AG09309 (cell line): ENCODE measurements at regions not wholly inside any gene's neighbourhood (a gene's known extent, or its start where the extent isn't known, plus 50 kb on each side); places are given as distances from the start of the nearest gene placed in this dataset.

ENCODE experiments used
- DNase-seq: peaks from one replicate; pipeline ENCODE4 v3.0.0-alpha.2; 2010; ENCODE audit warnings: low read depth
- H3K4me3 ChIP-seq: 2 replicates; pipeline ENCODE4 v1.5.1; 2011; ENCODE audit warnings: mild to moderate bottlenecking, low read depth, low read length, moderate library complexity; ENCODE audit not compliant: control insufficient read depth
- TF ChIP-seq, protein P1 (sequence below): IDR thresholded peaks from 2 replicates; pipeline ENCODE4 v1.5.1; 2011; ENCODE audit warnings: mild to moderate bottlenecking, low read depth, low read length, inconsistent platforms; ENCODE audit not compliant: insufficient read depth, control insufficient read depth; ENCODE audit errors: missing control alignments

DNA sequence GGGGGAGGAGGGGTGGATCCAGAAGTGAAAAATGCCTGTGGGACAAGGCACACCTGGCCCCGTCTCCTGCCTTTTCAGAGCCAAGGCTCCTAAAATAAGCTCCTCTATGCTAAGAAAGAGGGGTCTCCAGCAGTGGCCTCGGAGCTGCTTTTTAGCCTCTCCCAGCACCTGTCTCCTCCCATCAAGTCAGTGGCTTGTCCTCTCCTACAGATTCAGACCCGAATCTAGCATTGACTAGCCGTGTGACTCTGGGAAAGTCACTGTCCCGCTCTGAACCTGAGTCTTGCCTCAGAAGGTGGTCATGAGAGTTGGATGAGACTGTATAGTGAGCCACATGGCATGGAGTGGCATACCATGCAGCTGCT is 90.8 kb upstream of the THY1 start:
- H3K4me3 ChIP-seq, result no peak overlapping the region
- DNase-seq, result no peak
- TF ChIP-seq, protein P1, sequence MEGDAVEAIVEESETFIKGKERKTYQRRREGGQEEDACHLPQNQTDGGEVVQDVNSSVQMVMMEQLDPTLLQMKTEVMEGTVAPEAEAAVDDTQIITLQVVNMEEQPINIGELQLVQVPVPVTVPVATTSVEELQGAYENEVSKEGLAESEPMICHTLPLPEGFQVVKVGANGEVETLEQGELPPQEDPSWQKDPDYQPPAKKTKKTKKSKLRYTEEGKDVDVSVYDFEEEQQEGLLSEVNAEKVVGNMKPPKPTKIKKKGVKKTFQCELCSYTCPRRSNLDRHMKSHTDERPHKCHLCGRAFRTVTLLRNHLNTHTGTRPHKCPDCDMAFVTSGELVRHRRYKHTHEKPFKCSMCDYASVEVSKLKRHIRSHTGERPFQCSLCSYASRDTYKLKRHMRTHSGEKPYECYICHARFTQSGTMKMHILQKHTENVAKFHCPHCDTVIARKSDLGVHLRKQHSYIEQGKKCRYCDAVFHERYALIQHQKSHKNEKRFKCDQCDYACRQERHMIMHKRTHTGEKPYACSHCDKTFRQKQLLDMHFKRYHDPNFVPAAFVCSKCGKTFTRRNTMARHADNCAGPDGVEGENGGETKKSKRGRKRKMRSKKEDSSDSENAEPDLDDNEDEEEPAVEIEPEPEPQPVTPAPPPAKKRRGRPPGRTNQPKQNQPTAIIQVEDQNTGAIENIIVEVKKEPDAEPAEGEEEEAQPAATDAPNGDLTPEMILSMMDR, result no peak

DNA sequence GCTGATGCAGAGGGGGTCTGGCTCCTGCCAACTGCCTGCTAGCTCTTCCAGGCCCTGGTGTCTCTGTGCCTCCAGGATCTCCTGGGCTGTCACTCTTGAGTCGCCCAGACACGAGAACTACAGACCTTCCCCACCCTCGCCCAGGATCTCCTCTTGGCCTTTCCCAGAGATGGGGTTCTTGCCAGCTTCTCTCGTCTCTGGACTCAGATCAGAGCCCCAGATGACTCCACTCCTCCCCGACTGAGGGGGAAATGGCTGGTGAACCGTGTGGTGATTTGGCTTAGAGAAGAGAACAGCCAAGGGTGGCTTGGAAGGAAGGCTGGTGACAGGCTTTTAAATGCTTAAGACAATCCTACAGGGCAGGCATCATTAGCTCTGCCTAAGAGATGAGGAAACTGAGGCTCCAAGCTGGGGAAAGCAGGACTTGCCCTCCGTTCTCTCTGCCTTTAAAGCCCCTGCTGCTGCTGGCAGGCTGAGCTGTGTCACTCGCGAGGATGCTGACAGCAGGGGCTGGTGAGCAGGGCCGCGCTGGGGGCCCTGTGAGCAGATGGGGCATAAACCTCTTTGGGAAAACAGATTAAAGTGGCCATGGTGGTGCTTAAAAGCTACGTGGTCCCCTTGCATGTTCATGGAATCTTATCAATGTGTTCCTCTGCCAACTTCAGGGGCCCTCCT is 90.3 kb upstream of the THY1 start:
- TF ChIP-seq, protein P1, result no peak
- H3K4me3 ChIP-seq, result no peak overlapping the region
- no peak for DNase-seq

- H3K4me3 ChIP-seq, result no peak overlapping the region
- no peak for DNase-seq
- TF ChIP-seq, protein P1, result no peak
Observed at GRCh38 chr11:119512369-119512768, 89.4 kb upstream of the THY1 start.

GRCh38 chr11:119511614-119512306 is 88.8 kb upstream of the THY1 start:
- TF ChIP-seq, protein P1, result no peak
- H3K4me3 ChIP-seq, result no peak overlapping the region
- DNase-seq, result no peak

DNA sequence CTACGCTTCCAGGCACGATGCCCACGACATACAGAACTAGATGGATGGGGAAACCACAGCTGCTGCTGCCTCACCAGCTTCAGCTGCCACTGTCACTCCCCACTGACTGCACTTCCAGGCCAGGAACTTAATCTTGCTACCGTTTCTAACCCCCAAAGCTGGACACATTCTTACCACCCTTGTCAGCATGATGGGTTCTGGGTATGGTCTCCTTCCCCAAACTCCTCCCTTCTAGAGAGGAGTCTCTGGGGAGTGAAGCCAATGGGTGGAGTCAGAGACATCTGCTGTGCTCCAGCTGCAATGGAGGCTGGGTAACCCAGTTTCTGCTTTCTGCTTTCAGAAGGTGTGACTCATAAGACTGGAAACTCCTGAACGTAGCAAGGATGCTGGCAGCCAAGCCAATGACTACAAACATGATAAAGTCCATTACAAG is 87.0 kb upstream of the THY1 start:
- TF ChIP-seq, protein P1, result no peak
- H3K4me3 ChIP-seq, result no peak overlapping the region
- DNase-seq, result peak; percentile 62

DNA sequence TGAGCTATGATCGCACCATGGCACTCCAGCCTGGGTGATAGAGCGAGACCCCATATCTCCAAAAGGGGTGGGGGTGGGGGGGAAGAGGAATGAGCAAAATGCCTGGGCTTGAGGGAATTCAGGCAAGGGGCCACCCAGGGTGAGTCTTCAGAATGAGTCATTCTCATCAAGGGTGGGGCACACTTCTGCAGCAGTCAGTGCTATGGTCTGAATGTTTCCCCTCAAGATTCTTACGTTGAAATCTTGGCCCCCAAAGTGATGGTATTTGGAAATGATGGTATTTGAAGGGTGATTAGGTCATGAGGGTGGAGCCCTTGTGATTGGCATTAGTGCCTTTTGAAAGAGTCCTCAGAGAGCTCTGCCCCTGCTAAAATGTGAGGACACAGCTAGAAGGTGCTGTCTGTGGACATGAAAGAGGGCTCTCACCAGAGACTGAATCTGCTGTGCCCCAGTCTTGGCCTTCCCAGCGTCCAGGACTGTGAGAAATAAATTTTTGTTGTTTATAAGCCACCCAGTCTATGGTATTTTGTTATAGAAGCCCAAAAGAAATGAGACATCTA is 86.4 kb upstream of the THY1 start:
- TF ChIP-seq, protein P1, result no peak
- DNase-seq, result no peak

More for the DNA sequence above, 86.4 kb upstream of the THY1 start:
- no peak overlapping the region for H3K4me3 ChIP-seq
